Keratinocyte (primary cell): ENCODE measurements at regions not wholly inside any gene's neighbourhood (a gene's known extent, or its start where the extent isn't known, plus 50 kb on each side); places are given as distances from the start of the nearest gene placed in this dataset.

Source experiments
- EZH2 ChIP-seq: IDR thresholded peaks from one replicate; pipeline ENCODE4 v1.6.1; 2012; ENCODE audit warnings: inconsistent platforms, mild to moderate bottlenecking, low read length, moderate library complexity
- TF ChIP-seq, protein P1 (sequence below), 3 experiments: IDR thresholded peaks in 1 of 3; conservative IDR thresholded peaks in 1 of 3; optimal IDR thresholded peaks in 1 of 3; 2 replicates in 2 of 3; 3 replicates in 1 of 3; pipeline versions ENCODE3 to v1.5.1; 2011; ENCODE audit warnings: low read length in 3 of 3, mild to moderate bottlenecking in 3 of 3, moderate library complexity in 2 of 3, control low read depth in 1 of 3, inconsistent platforms in 1 of 3; ENCODE audit not compliant: insufficient read depth in 2 of 3; ENCODE audit errors: extremely low read depth in 1 of 3

DNA sequence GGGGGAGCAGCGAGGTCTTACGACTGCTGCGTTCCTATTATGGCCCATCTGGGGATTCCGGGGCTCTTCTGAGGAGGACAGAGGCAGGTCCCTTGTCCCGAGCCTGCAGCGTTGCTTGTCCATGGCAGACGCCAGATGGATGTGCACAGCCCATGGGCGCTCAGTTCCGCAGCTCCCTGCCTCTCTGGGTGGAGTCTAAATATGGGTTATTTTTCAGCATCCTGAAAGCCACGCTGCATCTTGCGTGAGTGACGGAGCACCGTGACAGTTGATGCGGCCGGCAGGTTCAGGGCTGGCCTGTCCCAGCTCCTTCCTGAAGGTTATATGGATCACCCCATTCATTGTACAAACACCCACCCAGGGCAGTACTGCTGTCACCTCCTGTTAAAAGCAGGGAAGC lies 1169.4 kb downstream of the BRD1 start:
- TF ChIP-seq, protein P1, sequence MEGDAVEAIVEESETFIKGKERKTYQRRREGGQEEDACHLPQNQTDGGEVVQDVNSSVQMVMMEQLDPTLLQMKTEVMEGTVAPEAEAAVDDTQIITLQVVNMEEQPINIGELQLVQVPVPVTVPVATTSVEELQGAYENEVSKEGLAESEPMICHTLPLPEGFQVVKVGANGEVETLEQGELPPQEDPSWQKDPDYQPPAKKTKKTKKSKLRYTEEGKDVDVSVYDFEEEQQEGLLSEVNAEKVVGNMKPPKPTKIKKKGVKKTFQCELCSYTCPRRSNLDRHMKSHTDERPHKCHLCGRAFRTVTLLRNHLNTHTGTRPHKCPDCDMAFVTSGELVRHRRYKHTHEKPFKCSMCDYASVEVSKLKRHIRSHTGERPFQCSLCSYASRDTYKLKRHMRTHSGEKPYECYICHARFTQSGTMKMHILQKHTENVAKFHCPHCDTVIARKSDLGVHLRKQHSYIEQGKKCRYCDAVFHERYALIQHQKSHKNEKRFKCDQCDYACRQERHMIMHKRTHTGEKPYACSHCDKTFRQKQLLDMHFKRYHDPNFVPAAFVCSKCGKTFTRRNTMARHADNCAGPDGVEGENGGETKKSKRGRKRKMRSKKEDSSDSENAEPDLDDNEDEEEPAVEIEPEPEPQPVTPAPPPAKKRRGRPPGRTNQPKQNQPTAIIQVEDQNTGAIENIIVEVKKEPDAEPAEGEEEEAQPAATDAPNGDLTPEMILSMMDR (optimal IDR thresholded peaks at IDR 0.05 in 1 of 3, IDR thresholded peaks at IDR 0.05 in 1 of 3, conservative IDR thresholded peaks at IDR 0.05 in 1 of 3; ENCODE audit: extremely low read depth in 1 of 3, insufficient read depth in 2 of 3, low read length in 3 of 3), result no peak
- TF ChIP-seq EZH2, result no peak
